Mesenchymal stem cell (in vitro differentiated cells and primary cell): ENCODE measurements at regions not wholly inside any gene's neighbourhood (a gene's known extent, or its start where the extent isn't known, plus 50 kb on each side); places are given as distances from the start of the nearest gene placed in this dataset.

Experiments used
- DNase-seq: peaks from one replicate; pipeline ENCODE4 v3.0.0-alpha.2; 2013
- H2AFZ ChIP-seq: one replicate; pipeline ENCODE4 v1.6.1; 2013; ENCODE audit warnings: low read depth, mild to moderate bottlenecking, control low read depth, inconsistent platforms, low read length, moderate library complexity
- H2AK5ac ChIP-seq: 2 replicates; pipeline ENCODE4 v1.6.1; 2013; ENCODE audit warnings: low read length, moderate library complexity, mild to moderate bottlenecking, inconsistent platforms; ENCODE audit not compliant: severe bottlenecking
- H2BK120ac ChIP-seq: one replicate; pipeline ENCODE4 v1.6.1; 2013; ENCODE audit warnings: low read depth, mild to moderate bottlenecking, inconsistent platforms, low read length, moderate library complexity
- H2BK12ac ChIP-seq, 2 experiments: one replicate each; pipeline ENCODE4 v1.6.1; 2013; ENCODE audit warnings: inconsistent platforms in 2 of 2, low read length in 2 of 2, mild to moderate bottlenecking in 2 of 2, moderate library complexity in 2 of 2, control low read depth in 1 of 2
- H2BK15ac ChIP-seq: one replicate; pipeline ENCODE4 v1.6.1; 2013; ENCODE audit warnings: mild to moderate bottlenecking, low read depth, inconsistent platforms; ENCODE audit not compliant: poor library complexity, severe bottlenecking
- H2BK5ac ChIP-seq: 2 replicates; pipeline ENCODE4 v1.6.1; 2013; ENCODE audit warnings: low read depth, mild to moderate bottlenecking, low read length, control low read depth, inconsistent platforms; ENCODE audit not compliant: poor library complexity, severe bottlenecking
- H3K14ac ChIP-seq, 2 experiments: one replicate each; pipeline ENCODE4 v1.6.1; 2013; ENCODE audit warnings: inconsistent platforms in 2 of 2, low read length in 2 of 2, control low read depth in 1 of 2, mild to moderate bottlenecking in 1 of 2, moderate library complexity in 1 of 2
- H3K18ac ChIP-seq, 2 experiments: one replicate each; pipeline ENCODE4 v1.6.1; 2013; ENCODE audit warnings: inconsistent platforms in 2 of 2, low read length in 2 of 2, control low read depth in 1 of 2, low read depth in 1 of 2, mild to moderate bottlenecking in 1 of 2
- H3K23ac ChIP-seq, 2 experiments: one replicate each; pipeline ENCODE4 v1.6.1; 2013; ENCODE audit warnings: inconsistent platforms in 2 of 2, low read length in 2 of 2, mild to moderate bottlenecking in 2 of 2, moderate library complexity in 2 of 2, control low read depth in 1 of 2
- H3K27ac ChIP-seq: 2 replicates; pipeline ENCODE4 v1.5.1; 2013; ENCODE audit warnings: mild to moderate bottlenecking, moderate library complexity, low read length, control low read depth, inconsistent platforms; ENCODE audit not compliant: poor library complexity, severe bottlenecking
- H3K27me3 ChIP-seq, 2 experiments: 2 replicates each; pipeline versions ENCODE4 v1.6.1 to v1.7.0; 2013; ENCODE audit warnings: low read length in 2 of 2, mild to moderate bottlenecking in 2 of 2, moderate library complexity in 2 of 2, control low read depth in 1 of 2, inconsistent platforms in 1 of 2; ENCODE audit not compliant: control insufficient read depth in 1 of 2, insufficient read depth in 1 of 2
- H3K36me3 ChIP-seq, 2 experiments: 2 replicates each; pipeline versions ENCODE4 v1.6.1 to v1.7.0; 2013; ENCODE audit warnings: low read length in 2 of 2, control low read depth in 1 of 2, inconsistent platforms in 1 of 2, low read depth in 1 of 2, mild to moderate bottlenecking in 1 of 2; ENCODE audit not compliant: insufficient read depth in 2 of 2, control insufficient read depth in 1 of 2
- H3K4ac ChIP-seq, 2 experiments: one replicate each; pipeline ENCODE4 v1.6.1; 2013; ENCODE audit warnings: inconsistent platforms in 2 of 2, low read length in 2 of 2, mild to moderate bottlenecking in 2 of 2, moderate library complexity in 2 of 2, control low read depth in 1 of 2, low read depth in 1 of 2
- H3K4me1 ChIP-seq: 2 replicates; pipeline ENCODE4 v1.6.1; 2013; ENCODE audit warnings: low read depth, low read length, control low read depth; ENCODE audit not compliant: control insufficient read depth, insufficient read depth
- H3K4me2 ChIP-seq: 2 replicates; pipeline ENCODE4 v1.6.1; 2013; ENCODE audit warnings: low read length, mild to moderate bottlenecking, inconsistent platforms; ENCODE audit not compliant: poor library complexity, severe bottlenecking
- H3K4me3 ChIP-seq, 2 experiments: 2 replicates each; pipeline versions ENCODE4 v1.5.1 to v1.7.0; 2013; ENCODE audit warnings: low read length in 2 of 2, mild to moderate bottlenecking in 2 of 2, control low read depth in 1 of 2, low read depth in 1 of 2; ENCODE audit not compliant: insufficient read depth in 1 of 2
- H3K79me1 ChIP-seq: replicated peaks from 2 replicates; pipeline ENCODE4 v1.6.1; 2013; ENCODE audit warnings: mild to moderate bottlenecking, control low read depth, low read length, inconsistent platforms; ENCODE audit not compliant: poor library complexity, severe bottlenecking
- H3K9ac ChIP-seq: 2 replicates; pipeline ENCODE4 v1.7.0; 2013; ENCODE audit warnings: mild to moderate bottlenecking, low read length, moderate library complexity
- H3K9me3 ChIP-seq: 2 replicates; pipeline ENCODE4 v1.7.0; 2013; ENCODE audit warnings: mild to moderate bottlenecking, low read length; ENCODE audit not compliant: control insufficient read depth
- H4K8ac ChIP-seq: one replicate; pipeline ENCODE4 v1.6.1; 2013; ENCODE audit warnings: inconsistent platforms, mild to moderate bottlenecking, low read length, moderate library complexity
- H4K91ac ChIP-seq: one replicate; pipeline ENCODE4 v1.6.1; 2013; ENCODE audit warnings: mild to moderate bottlenecking, low read length, inconsistent platforms
- WGBS: methylation state at CpG from one replicate; pipeline ENCODE4 v1.1.7; 2013; ENCODE audit warnings: mixed read lengths; 5-methylcytosine and 5-hydroxymethylcytosine counted together

- Histone ChIP-seq H3K27me3 (peaks cover 0 to 3% of the 10 kb centered on the region in 2 experiments), H2AK5ac (no peak overlapping the region), H4K91ac (no peak overlapping the region), H2BK15ac (no peak overlapping the region), H2BK5ac (no peak overlapping the region), H3K4me1 (no peaks in the 10 kb centered on the region), H3K9me3 (no peaks in the 10 kb centered on the region), H3K4ac (no peak overlapping the region), H2BK120ac (no peak overlapping the region), H3K27ac (no peak overlapping the region), H3K79me1 (no peaks in the 10 kb centered on the region), H3K18ac (no peak overlapping the region), H2AFZ (no peak overlapping the region), H3K9ac (no peak overlapping the region), H3K14ac (no peak overlapping the region), H3K4me2 (no peak overlapping the region), H3K23ac (no peak overlapping the region), H2BK12ac (no peak overlapping the region), H4K8ac (no peak overlapping the region), H3K4me3 (no peak overlapping the region), H3K36me3 (no peaks in the 10 kb centered on the region)
- DNase-seq: no peak
- 75% methylated on average over 12 of the region's 13 CpGs for WGBS
Observed at GRCh38 chr22:49134076-49134475, 693.6 kb downstream of the BRD1 start.

GRCh38 chr22:49133541-49133940, 694.1 kb downstream of the BRD1 start:
- no peaks in the 10 kb centered on the region for H3K4me1 ChIP-seq
- no peak overlapping the region for H3K14ac ChIP-seq
- no peak overlapping the region for H2AFZ ChIP-seq
- no peaks in the 10 kb centered on the region for H3K36me3 ChIP-seq
- no peak overlapping the region for H4K91ac ChIP-seq
- no peak overlapping the region for H2BK15ac ChIP-seq
- H2BK12ac ChIP-seq: no peak overlapping the region
- H3K27me3 ChIP-seq: peaks cover 0 to 3% of the 10 kb centered on the region in 2 experiments
- no peak for DNase-seq
- H3K27ac ChIP-seq: no peak overlapping the region
- H4K8ac ChIP-seq: no peak overlapping the region
- H3K79me1 ChIP-seq: no peaks in the 10 kb centered on the region
- WGBS: 48% methylated on average over 4 of the region's 5 CpGs
- H2AK5ac ChIP-seq: no peak overlapping the region
- no peak overlapping the region for H3K4me2 ChIP-seq
- H3K18ac ChIP-seq: no peak overlapping the region
- H3K9ac ChIP-seq: no peak overlapping the region
- H2BK5ac ChIP-seq: no peak overlapping the region
- no peak overlapping the region for H2BK120ac ChIP-seq
- no peak overlapping the region for H3K23ac ChIP-seq
- H3K9me3 ChIP-seq: no peaks in the 10 kb centered on the region
- no peak overlapping the region for H3K4me3 ChIP-seq
- no peak overlapping the region for H3K4ac ChIP-seq

GRCh38 chr22:49132009-49132408, 695.7 kb downstream of the BRD1 start:
- no peak overlapping the region for H3K23ac ChIP-seq
- no peak overlapping the region for H2AK5ac ChIP-seq

GRCh38 chr22:49129736-49130135, 697.9 kb downstream of the BRD1 start:
- no peak overlapping the region for H2AK5ac ChIP-seq
- no peak overlapping the region for H2BK15ac ChIP-seq
- no peak overlapping the region for H4K91ac ChIP-seq
- WGBS: 89% methylated on average over 9 of the region's 9 CpGs
- no peaks in the 10 kb centered on the region for H3K9me3 ChIP-seq
- no peak overlapping the region for H3K4me3 ChIP-seq
- H4K8ac ChIP-seq: no peak overlapping the region
- no peak for DNase-seq
- no peak overlapping the region for H2AFZ ChIP-seq
- no peak overlapping the region for H3K18ac ChIP-seq
- no peaks in the 10 kb centered on the region for H3K4me1 ChIP-seq
- no peak overlapping the region for H3K14ac ChIP-seq
- no peak overlapping the region for H3K9ac ChIP-seq
- no peak overlapping the region for H2BK12ac ChIP-seq
- H3K4ac ChIP-seq: no peak overlapping the region
- H3K23ac ChIP-seq: no peak overlapping the region
- H3K79me1 ChIP-seq: no peaks in the 10 kb centered on the region
- H2BK5ac ChIP-seq: no peak overlapping the region
- no peak overlapping the region for H3K27ac ChIP-seq
- H3K27me3 ChIP-seq: peaks cover 0 to 3% of the 10 kb centered on the region in 2 experiments
- no peaks in the 10 kb centered on the region for H3K36me3 ChIP-seq
- no peak overlapping the region for H2BK120ac ChIP-seq
- no peak overlapping the region for H3K4me2 ChIP-seq

More at GRCh38 chr22:49132009-49132408, 695.7 kb downstream of the BRD1 start:
- Histone ChIP-seq H2BK12ac (no peak overlapping the region), H3K9ac (no peak overlapping the region), H3K4me3 (no peak overlapping the region), H4K8ac (no peak overlapping the region), H3K27me3 (peaks cover 0 to 3% of the 10 kb centered on the region in 2 experiments), H3K9me3 (no peaks in the 10 kb centered on the region), H3K27ac (no peak overlapping the region), H3K4me2 (no peak overlapping the region), H3K14ac (no peak overlapping the region), H2AFZ (no peak overlapping the region), H3K79me1 (no peaks in the 10 kb centered on the region), H2BK120ac (no peak overlapping the region), H3K18ac (no peak overlapping the region), H4K91ac (no peak overlapping the region), H2BK15ac (no peak overlapping the region), H3K4ac (no peak overlapping the region), H3K4me1 (no peaks in the 10 kb centered on the region), H3K36me3 (no peaks in the 10 kb centered on the region), H2BK5ac (no peak overlapping the region)
- 73% methylated on average over 9 of the region's 9 CpGs for WGBS
- no peak for DNase-seq
